Panc1 (cell line): ENCODE measurements at regions not wholly inside any gene's neighbourhood (a gene's known extent, or its start where the extent isn't known, plus 50 kb on each side); places are given as distances from the start of the nearest gene placed in this dataset.

ENCODE experiments used
- ATAC-seq: fragments of 200-7000 bp; cut with Tn5 transposase; 2 replicates; pipeline ENCODE4 v1.9.1; 2020; ENCODE audit warnings: mild to moderate bottlenecking, moderate library complexity
- BruUV-seq: library from RNA; stranded (reverse); fragments of 400-500 nt; replicated peaks from 2 replicates; lab custom pipeline; 2021; lab: Mats Ljungman, UMichigan
- CTCF ChIA-PET: fragments of 300-600 bp; sonication (Branson Sonifier 250); formaldehyde crosslinking; loops from one replicate; lab custom pipeline; 2022; ENCODE audit warnings: antibody characterized with exemption; lab: Charles Lee
- POLR2A ChIA-PET: fragments of 300-600 bp; sonication (Branson Sonifier 250); formaldehyde crosslinking; loops from one replicate; lab custom pipeline; 2022; ENCODE audit warnings: antibody characterized with exemption; lab: Charles Lee
- DNase-seq: peaks from one replicate; pipeline ENCODE4 v3.0.0-alpha.2; 2010; ENCODE audit warnings: low read depth, low spot score
- H3K27ac ChIP-seq: 2 replicates; pipeline ENCODE4 v1.5.1; 2011; ENCODE audit warnings: mild to moderate bottlenecking, low read length, inconsistent platforms
- H3K27me3 ChIP-seq: fragments of 200-500 bp; sonication (Bioruptor generic); 2 replicates; pipeline ENCODE4 v1.6.0; 2014; ENCODE audit warnings: low read length, inconsistent platforms; ENCODE audit not compliant: control insufficient read depth, insufficient read depth
- H3K36me3 ChIP-seq: fragments of 200-500 bp; sonication (Bioruptor generic); 2 replicates; pipeline ENCODE4 v1.5.1; 2014; ENCODE audit warnings: inconsistent platforms, mild to moderate bottlenecking, low read length, moderate library complexity; ENCODE audit not compliant: control insufficient read depth, insufficient read depth
- H3K4me1 ChIP-seq: 2 replicates; pipeline ENCODE4 v1.5.1; 2011; ENCODE audit warnings: inconsistent platforms, mild to moderate bottlenecking, low read length, moderate library complexity; ENCODE audit not compliant: control insufficient read depth, insufficient read depth
- H3K4me3 ChIP-seq, 2 experiments: 2 replicates each; pipeline ENCODE4 v1.5.1; 2011 to 2012; ENCODE audit warnings: low read depth in 2 of 2, low read length in 2 of 2, mild to moderate bottlenecking in 2 of 2, inconsistent platforms in 1 of 2, moderate library complexity in 1 of 2
- H3K9me3 ChIP-seq: fragments of 200-500 bp; sonication (Bioruptor generic); 2 replicates; pipeline ENCODE4 v1.5.1; 2014; ENCODE audit warnings: low read depth, mild to moderate bottlenecking, inconsistent platforms, low read length, moderate library complexity; ENCODE audit not compliant: control insufficient read depth, insufficient read depth
- POLR2AphosphoS5 ChIP-seq: IDR thresholded peaks from 2 replicates; pipeline ENCODE4 v1.6.1; 2012; ENCODE audit warnings: mild to moderate bottlenecking, low read depth, low read length, moderate library complexity
- SIN3A ChIP-seq: IDR thresholded peaks from 2 replicates; pipeline ENCODE4 v1.6.1; 2012; ENCODE audit warnings: low read depth, mild to moderate bottlenecking, low read length, moderate library complexity, borderline replicate concordance; ENCODE audit not compliant: insufficient read depth
- TCF7L2 ChIP-seq: IDR thresholded peaks from 2 replicates; pipeline ENCODE4 v1.6.1; 2011; ENCODE audit warnings: mild to moderate bottlenecking, low read depth, low read length, inconsistent platforms
- in situ Hi-C: cut with HindIII; loops from 2 replicates; pipeline ENCODE4 v1.10.0; 2016; ENCODE audit warnings: low sequenced_read_pairs, low pct_unique_long_range_greater_than_20kb
- intact Hi-C: fragments of 100-400 bp; cut with micrococcal nuclease; formaldehyde crosslinking; loops from one replicate; pipeline ENCODE4 v1.10.0; 2022; ENCODE audit not compliant: unreplicated experiment
- TF ChIP-seq, protein P1 (sequence below): fragments of 450-650 bp; IDR thresholded peaks from 2 replicates; pipeline ENCODE4 v1.5.1; 2017; ENCODE audit warnings: mild to moderate bottlenecking
- TF ChIP-seq, protein P2 (sequence below), 2 experiments: IDR thresholded peaks; 2 replicates each; pipeline ENCODE4 v1.6.1; 2011 to 2012; ENCODE audit warnings: low read depth in 2 of 2, control low read depth in 1 of 2, low read length in 1 of 2, mild to moderate bottlenecking in 1 of 2, moderate library complexity in 1 of 2; ENCODE audit not compliant: insufficient read depth in 1 of 2

DNA sequence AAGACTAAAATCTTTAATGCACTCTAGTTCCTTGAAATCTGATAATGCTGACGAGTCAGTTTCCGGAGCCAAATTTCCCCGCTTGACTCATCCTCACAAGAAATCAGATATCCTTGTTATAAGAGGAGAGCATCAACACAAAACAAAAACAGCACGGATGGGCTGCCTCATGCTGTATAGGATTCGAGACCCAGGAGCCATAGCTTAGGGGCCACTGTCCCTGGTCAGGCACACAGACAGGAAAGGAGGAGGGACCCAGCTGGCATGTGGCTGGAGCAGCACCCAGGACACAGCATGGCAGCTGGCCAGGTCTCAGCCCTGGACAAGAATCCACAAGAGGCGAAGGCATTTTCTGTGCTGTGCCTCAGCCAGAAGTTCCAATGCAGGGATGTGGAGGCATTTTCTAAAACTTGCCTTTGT is 110.2 kb upstream of the SPATA13 start:
- in situ Hi-C loops, result no loop called here
- H3K27ac ChIP-seq, result no peak overlapping the region

DNA sequence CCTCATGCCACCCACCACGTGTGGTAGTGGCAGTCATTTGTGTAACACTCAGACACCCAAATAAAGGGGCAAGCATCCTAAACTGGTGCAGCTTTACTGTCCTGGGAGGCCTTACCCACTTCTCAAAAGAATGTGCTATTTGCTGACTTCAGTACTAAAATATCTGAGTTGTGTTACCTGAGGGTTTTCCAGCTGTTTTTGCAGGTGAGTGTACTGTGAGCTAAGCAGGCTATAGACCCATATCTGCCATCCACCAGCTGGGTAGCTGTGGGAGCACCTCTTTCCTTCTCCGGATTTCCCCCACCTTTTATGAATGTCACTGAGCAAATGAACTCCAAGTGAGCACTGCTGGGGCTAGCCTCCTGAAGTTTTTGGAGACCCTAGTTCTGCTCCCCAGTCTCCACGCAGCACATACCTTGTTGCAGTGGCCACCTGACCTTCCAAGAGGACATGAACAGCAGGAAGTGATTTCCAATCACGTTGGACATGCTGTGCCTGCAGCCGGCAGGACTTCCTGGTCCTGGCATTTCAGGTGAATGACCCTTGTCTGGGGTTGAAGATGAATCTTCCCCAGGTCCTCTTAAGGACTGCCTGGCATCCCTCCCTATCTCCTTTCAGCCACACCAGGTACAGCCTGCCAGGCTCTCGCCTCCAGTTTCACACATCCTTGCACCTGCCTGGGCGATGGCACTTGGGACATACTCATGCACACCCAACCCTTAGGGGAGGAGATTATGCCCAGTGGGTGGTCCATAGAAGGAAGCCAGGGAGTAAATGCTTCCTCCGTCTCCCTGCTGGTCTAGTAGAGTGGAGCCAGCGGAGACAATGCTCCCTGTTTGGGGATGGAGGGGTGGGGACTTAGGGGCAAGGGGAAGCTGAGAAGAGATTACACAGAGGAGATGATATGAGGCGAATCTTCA is 109.5 kb upstream of the SPATA13 start:
- H3K27ac ChIP-seq, result no peak overlapping the region
- in situ Hi-C loops, result no loop called here
- CTCF ChIA-PET, result no interaction called here

More for the DNA sequence above, 110.2 kb upstream of the SPATA13 start:
- H3K27me3 ChIP-seq, result no peaks in the 10 kb centered on the region
- H3K4me1 ChIP-seq, result no peaks in the 10 kb centered on the region; the same call in 1 of the 2 replicates
- ChIA-PET POLR2A (no interaction called here), CTCF (no interaction called here)
- intact Hi-C loops, result no loop called here
- TF ChIP-seq, protein P1, sequence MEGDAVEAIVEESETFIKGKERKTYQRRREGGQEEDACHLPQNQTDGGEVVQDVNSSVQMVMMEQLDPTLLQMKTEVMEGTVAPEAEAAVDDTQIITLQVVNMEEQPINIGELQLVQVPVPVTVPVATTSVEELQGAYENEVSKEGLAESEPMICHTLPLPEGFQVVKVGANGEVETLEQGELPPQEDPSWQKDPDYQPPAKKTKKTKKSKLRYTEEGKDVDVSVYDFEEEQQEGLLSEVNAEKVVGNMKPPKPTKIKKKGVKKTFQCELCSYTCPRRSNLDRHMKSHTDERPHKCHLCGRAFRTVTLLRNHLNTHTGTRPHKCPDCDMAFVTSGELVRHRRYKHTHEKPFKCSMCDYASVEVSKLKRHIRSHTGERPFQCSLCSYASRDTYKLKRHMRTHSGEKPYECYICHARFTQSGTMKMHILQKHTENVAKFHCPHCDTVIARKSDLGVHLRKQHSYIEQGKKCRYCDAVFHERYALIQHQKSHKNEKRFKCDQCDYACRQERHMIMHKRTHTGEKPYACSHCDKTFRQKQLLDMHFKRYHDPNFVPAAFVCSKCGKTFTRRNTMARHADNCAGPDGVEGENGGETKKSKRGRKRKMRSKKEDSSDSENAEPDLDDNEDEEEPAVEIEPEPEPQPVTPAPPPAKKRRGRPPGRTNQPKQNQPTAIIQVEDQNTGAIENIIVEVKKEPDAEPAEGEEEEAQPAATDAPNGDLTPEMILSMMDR, result no peak
- TF ChIP-seq SIN3A, result no peak
- no peak for TF ChIP-seq POLR2AphosphoS5
- TF ChIP-seq, protein P2, sequence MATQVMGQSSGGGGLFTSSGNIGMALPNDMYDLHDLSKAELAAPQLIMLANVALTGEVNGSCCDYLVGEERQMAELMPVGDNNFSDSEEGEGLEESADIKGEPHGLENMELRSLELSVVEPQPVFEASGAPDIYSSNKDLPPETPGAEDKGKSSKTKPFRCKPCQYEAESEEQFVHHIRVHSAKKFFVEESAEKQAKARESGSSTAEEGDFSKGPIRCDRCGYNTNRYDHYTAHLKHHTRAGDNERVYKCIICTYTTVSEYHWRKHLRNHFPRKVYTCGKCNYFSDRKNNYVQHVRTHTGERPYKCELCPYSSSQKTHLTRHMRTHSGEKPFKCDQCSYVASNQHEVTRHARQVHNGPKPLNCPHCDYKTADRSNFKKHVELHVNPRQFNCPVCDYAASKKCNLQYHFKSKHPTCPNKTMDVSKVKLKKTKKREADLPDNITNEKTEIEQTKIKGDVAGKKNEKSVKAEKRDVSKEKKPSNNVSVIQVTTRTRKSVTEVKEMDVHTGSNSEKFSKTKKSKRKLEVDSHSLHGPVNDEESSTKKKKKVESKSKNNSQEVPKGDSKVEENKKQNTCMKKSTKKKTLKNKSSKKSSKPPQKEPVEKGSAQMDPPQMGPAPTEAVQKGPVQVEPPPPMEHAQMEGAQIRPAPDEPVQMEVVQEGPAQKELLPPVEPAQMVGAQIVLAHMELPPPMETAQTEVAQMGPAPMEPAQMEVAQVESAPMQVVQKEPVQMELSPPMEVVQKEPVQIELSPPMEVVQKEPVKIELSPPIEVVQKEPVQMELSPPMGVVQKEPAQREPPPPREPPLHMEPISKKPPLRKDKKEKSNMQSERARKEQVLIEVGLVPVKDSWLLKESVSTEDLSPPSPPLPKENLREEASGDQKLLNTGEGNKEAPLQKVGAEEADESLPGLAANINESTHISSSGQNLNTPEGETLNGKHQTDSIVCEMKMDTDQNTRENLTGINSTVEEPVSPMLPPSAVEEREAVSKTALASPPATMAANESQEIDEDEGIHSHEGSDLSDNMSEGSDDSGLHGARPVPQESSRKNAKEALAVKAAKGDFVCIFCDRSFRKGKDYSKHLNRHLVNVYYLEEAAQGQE (IDR thresholded peaks at IDR 0.05; ENCODE audit: insufficient read depth in 1 of 2, low read depth in 2 of 2, low read length in 1 of 2), result no peak
- TF ChIP-seq TCF7L2, result no peak
- no peak for ATAC-seq
- no peak overlapping the region for H3K4me3 ChIP-seq
- no peak for DNase-seq
- no TSS peak for BruUV-seq
- H3K36me3 ChIP-seq, result no peaks in the 10 kb centered on the region
- no peaks in the 10 kb centered on the region; the same call in 1 of the 2 replicates for H3K9me3 ChIP-seq

More for the DNA sequence above, 109.5 kb upstream of the SPATA13 start:
- POLR2A ChIA-PET, result no interaction called here
- BruUV-seq, result no TSS peak
- Histone ChIP-seq H3K9me3 (no peaks in the 10 kb centered on the region; the same call in 1 of the 2 replicates), H3K4me1 (no peaks in the 10 kb centered on the region; the same call in 1 of the 2 replicates), H3K36me3 (no peaks in the 10 kb centered on the region), H3K27me3 (no peaks in the 10 kb centered on the region), H3K4me3 (no peak overlapping the region)
- TF ChIP-seq SIN3A (no peak), POLR2AphosphoS5 (no peak), TCF7L2 (no peak)
- TF ChIP-seq, protein P2 (IDR thresholded peaks at IDR 0.05; ENCODE audit: insufficient read depth in 1 of 2, low read depth in 2 of 2, low read length in 1 of 2), result no peak
- TF ChIP-seq, protein P1, result no peak
- no peak for DNase-seq
- intact Hi-C loops, result no loop called here
- ATAC-seq, result no peak
